ENCODE measurements at regions not wholly inside any gene's neighbourhood (a gene's known extent, or its start where the extent isn't known, plus 50 kb on each side); places are given as distances from the start of the nearest gene placed in this dataset.

GRCh38 chr1:165137551-165138316 is 218.8 kb downstream of the LMX1A start:
- in situ Hi-C loops (cut with MboI) (loop anchor here (25.0 kb wide), 1 partner anchor 450 kb away; no protein-coding TSS in a partner anchor), intact Hi-C loops (cut with micrococcal nuclease) (no loop called here)
- no peaks in the 10 kb centered on the region for H3K4me1 ChIP-seq (replicated peaks in 1 of 2; ENCODE audit: control insufficient read depth in 2 of 2, insufficient read depth in 2 of 2, low read length in 2 of 2)
- no peaks in the 10 kb centered on the region for H3K36me3 ChIP-seq (ENCODE audit: control insufficient read depth, insufficient read depth, low read length)
- DNase-seq (ENCODE audit: extremely low read depth in 1 of 4, low spot score in 3 of 4) = no peak
- no peak for FAIRE-seq
- H3K4me3 ChIP-seq = no peak overlapping the region
- WGBS (ENCODE audit: insufficient coverage, low coverage, missing lambda C conversion rate) = 0% methylated on average over 5 of the region's 5 CpGs
- BruUV-seq (replicated peaks) = no TSS peak
- no peak for ATAC-seq
- no peaks in the 10 kb centered on the region for H3K9me1 ChIP-seq (ENCODE audit: control insufficient read depth, insufficient read depth, low read length)
- H3K79me2 ChIP-seq (ENCODE audit: control insufficient read depth, insufficient read depth, low read length) = no peaks in the 10 kb centered on the region
- H3K9ac ChIP-seq (ENCODE audit: insufficient read depth in 1 of 2, low read depth in 2 of 2, low read length in 2 of 2) = no peak overlapping the region
- ChIA-PET POLR2A (no interaction called here), CTCF (ENCODE audit: low intra/inter-chr PET ratio) (no interaction called here)
- H3K27ac ChIP-seq (ENCODE audit: extremely low read depth, low read depth, low read length) = no peak overlapping the region
- TF ChIP-seq ZNF134 (CRISPR knock-in tag; conservative IDR thresholded peaks at IDR 0.05) (no peak), CBFA2T3 (IDR thresholded peaks at IDR 0.05) (no peak), PYGO2 (tag; IDR thresholded peaks at IDR 0.05) (no peak), FOXK2 (conservative IDR thresholded peaks at IDR 0.05 in 1 of 2, IDR thresholded peaks at IDR 0.05 in 1 of 2; ENCODE audit: low read depth in 2 of 2) (no peak), SNIP1 (IDR thresholded peaks at IDR 0.05; ENCODE audit: low read depth) (no peak), HNRNPLL (IDR thresholded peaks at IDR 0.05; ENCODE audit: low read depth, low read length, poor library complexity, severe bottlenecking) (no peak), ZNF324 (CRISPR knock-in tag; IDR thresholded peaks at IDR 0.05) (no peak), HMGN3 (IDR thresholded peaks at IDR 0.05; ENCODE audit: borderline replicate concordance, extremely low read depth, insufficient read length, low read depth, low read length) (no peak), ZNF77 (CRISPR knock-in tag; IDR thresholded peaks at IDR 0.05) (no peak), TRIM28 (IDR thresholded peaks at IDR 0.05) (no peak), ZNF586 (CRISPR knock-in tag; conservative IDR thresholded peaks at IDR 0.05) (no peak), ZNF398 (CRISPR knock-in tag; IDR thresholded peaks at IDR 0.05) (no peak), NCOR1 (IDR thresholded peaks at IDR 0.05) (no peak), BACH1 (tag; IDR thresholded peaks at IDR 0.05) (no peak), ZNF785 (CRISPR knock-in tag; IDR thresholded peaks at IDR 0.05) (no peak), TFAM (CRISPR knock-in tag; conservative IDR thresholded peaks at IDR 0.05) (no peak), ZBED1 (IDR thresholded peaks at IDR 0.05) (no peak), POLR2A (conservative IDR thresholded peaks at IDR 0.05) (no peak), TCF7L2 (IDR thresholded peaks at IDR 0.05; ENCODE audit: low read depth, low read length) (no peak), MTA1 (IDR thresholded peaks at IDR 0.05; ENCODE audit: borderline replicate concordance) (no peak)
- H3K27me3 ChIP-seq (ENCODE audit: control insufficient read depth in 2 of 2, insufficient read depth in 2 of 2, low read length in 2 of 2) = no peaks in the 10 kb centered on the region
- no peak overlapping the region for H2AFZ ChIP-seq (ENCODE audit: low read depth, low read length)
- no peak overlapping the region for H3K4me2 ChIP-seq (ENCODE audit: insufficient read depth, low read length)
- no peaks in the 10 kb centered on the region for H3K9me3 ChIP-seq (replicated peaks; ENCODE audit: control insufficient read depth, insufficient read depth, low read depth, low read length)
- H4K20me1 ChIP-seq (replicated peaks; ENCODE audit: control insufficient read depth, insufficient read depth, low read length) = no peaks in the 10 kb centered on the region
